Left colon (tissue), 2 donors: ENCODE measurements at regions not wholly inside any gene's neighbourhood (a gene's known extent, or its start where the extent isn't known, plus 50 kb on each side); places are given as distances from the start of the nearest gene placed in this dataset.
"Not testable (repeated sequence)": the region's sequence is repeated elsewhere in the genome, so short reads cannot be mapped to it uniquely, and the experiment has no call there.

Experiments used
- ATAC-seq: fragments of 200-7000 bp; cut with Tn5 transposase; one replicate; pipeline ENCODE4 v1.9.1; 2020; ENCODE audit warnings: mild to moderate bottlenecking, moderate library complexity
- DNase-seq, 2 donors: peaks; one replicate each; pipeline ENCODE4 v3.0.0-alpha.2; 2020
- intact Hi-C, 2 donors: fragments of 100-400 bp; cut with DNase I in 1 of 2; cut with micrococcal nuclease in 1 of 2; formaldehyde crosslinking; loops; one replicate each; pipeline versions ENCODE4 v1.11.2 to v1.14.0; 2022; cut with DNase I, micrococcal nuclease
- donor health status: DM: no; HTN: no; CAD: no.
- donor health status: DM: yes; HTN: yes; CAD: no.

- intact Hi-C loops, DNase-seq, ATAC-seq: not testable (repeated sequence)
Measured at GRCh38 chr12:25313266-25313990, 62.7 kb upstream of the KRAS start.

DNA sequence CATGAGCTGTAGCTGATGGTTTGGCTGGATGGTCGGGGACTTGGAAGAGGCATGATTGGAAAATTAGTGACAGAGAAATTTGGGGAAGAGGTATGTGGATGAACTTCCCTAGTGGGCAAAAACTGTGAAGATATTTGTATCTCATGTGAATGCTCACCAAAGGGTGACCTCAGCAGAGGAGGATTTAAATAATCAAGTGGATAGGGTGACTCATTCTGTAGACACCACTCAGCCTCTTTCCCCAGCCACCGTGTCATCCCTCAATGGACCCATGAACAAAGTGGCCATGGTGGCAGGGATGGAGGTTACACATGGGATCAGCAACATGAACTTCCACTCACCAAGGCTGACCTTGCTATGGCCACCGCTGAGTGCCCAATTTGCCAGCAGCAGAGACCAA, 60.8 kb upstream of the KRAS start:
- no peak for ATAC-seq
- intact Hi-C loops: no loop called here
- no peak for DNase-seq

GRCh38 chr12:25310071-25310470, 59.3 kb upstream of the KRAS start:
- DNase-seq, ATAC-seq, intact Hi-C loops: not testable (repeated sequence)

DNA sequence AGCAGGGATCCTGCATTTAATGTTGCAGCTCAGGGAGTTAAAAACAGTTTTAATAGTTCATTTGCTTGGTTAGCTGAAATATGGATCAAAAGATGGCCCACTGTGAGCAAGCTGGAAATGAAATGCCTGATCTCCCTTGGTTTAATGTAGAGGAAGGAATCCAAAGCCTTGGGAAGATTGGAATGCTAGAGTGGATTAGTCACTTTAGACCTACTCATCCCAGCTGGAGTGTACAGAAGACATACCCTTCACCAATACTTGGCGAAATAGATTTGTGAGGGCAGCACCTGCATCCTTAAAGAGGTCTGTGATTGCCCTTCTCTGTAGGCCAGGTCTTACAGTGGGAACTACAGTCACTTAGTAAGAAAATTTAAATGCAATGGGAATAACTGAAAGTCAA, 58.0 kb upstream of the KRAS start:
- intact Hi-C loops: no loop called here

DNA sequence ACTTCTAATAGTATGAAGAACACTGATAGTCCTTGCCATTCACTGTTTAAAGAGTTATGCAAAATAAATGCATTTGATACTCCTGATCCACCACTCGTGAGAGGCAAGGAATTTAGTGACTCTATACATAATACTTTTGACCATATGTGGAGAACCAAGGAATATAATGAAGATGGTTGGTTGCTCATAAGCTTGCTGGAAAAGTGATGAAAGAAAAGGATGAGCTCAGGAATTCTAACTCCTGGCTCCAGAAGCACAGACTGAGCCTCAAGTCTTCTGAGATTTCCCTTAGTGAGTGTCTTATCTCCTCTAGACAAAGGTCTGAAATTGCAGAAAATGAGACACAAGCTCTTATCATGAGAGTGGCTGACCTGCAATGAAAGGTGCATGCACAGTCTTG, 57.1 kb upstream of the KRAS start:
- ATAC-seq (no peak), DNase-seq (no peak)
- intact Hi-C loops: no loop called here

More for the DNA sequence above, 58.0 kb upstream of the KRAS start:
- no peak for ATAC-seq
- DNase-seq: no peak

GRCh38 chr12:25301798-25302197, 51.1 kb upstream of the KRAS start:
- intact Hi-C loops: no loop called here
- DNase-seq: no peak
- no peak for ATAC-seq
